ENCODE measurements at regions not wholly inside any gene's neighbourhood (a gene's known extent, or its start where the extent isn't known, plus 50 kb on each side); places are given as distances from the start of the nearest gene placed in this dataset.
"Not testable (repeated sequence)": the region's sequence is repeated elsewhere in the genome, so short reads cannot be mapped to it uniquely, and the experiment has no call there.

DNA sequence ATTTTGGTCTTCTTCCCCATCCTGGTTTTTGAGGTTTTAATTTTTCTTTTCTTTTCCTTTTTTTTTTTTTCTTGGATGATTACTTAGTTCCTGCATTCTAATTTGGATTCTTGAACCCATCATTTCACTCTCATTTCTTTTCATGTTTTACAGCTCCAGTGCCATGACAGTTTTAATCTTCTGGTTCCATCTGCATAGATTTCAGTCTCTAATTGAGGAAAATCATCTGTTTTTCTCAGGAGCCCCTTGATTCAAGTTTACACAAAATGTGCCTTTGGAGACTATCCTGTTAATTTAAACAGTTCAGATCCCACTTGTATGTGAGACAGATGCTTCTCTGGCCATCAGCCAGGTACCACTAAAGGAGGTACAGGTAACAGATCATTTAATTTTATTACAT, 379.9 kb downstream of the PIK3C3 start:
- no peak for DNase-seq

DNA sequence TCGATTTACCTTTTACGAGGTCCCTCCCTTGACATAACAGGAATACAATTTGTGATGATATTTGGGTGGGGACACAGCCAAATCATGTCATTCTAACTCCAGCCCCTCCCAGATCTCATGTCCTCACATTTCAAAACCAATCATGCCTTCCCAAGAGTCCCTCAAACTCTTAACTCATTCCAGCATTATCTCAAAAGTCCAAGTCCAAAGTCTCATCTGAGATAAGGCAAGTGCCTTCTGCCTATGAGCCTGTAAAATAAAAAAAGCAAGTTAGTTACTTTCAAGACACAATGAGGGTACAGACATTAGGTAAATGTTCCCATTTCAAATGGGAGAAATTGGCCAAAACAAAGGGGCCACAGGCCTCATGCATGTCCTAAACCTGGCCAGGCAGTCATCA, 381.1 kb downstream of the PIK3C3 start:
- DNase-seq = no peak

DNA sequence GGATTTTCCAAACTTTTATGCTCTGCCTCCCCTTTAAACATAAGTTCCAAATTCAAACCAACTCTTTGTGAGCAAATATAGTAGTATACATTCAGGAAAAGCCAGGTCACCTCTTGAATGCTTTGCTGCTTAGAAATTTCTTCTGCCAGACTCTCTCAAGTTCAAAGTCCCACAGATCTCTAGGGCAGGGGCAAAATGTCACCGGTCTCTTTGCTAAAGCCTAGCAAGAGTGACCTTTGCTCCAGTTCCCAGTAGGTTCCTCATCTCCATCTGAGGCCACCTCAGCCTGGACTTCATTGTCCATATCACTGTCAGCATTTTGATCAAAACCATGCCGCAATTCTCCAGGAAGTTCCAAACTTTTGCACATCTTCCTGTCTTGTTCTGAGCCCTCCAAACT, 382.3 kb downstream of the PIK3C3 start:
- DNase-seq = not testable (repeated sequence)

DNA sequence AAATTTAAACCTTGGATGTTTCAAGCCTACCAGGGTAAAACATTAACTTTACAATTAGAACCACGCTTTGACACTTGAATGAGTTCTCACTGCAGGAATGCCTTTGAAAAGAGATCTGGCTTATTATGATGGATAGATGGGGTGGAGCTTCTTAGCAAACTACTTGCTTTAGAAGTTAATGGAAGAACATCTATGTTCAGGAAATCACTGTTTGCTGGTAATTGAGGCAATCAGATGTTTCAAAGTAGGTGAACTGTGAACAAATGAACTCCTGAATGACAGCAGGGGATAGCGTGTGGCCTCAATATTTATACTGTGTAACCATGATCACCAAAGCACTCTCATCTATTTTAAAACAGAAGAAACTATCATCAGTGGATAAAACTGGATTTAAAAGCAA, 383.6 kb downstream of the PIK3C3 start:
- DNase-seq = no peak

DNA sequence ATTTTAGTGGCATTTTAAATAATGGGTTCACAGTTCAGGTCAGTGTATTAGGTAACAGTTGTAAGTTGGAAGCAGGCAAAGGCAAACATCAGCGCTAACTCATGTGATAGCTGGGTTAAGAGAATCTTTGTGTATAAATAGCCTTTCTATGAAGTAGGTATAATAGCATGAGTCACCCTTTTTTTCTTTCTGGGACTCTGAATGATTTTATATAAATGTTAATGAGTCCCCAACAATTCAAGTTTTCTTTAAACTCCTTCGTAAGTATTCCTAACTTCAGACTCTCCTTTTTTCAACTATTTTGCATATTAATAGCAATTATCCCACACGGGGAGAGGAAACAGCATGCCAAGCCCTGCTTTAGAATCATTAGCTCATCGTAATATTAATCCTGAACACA, 384.3 kb downstream of the PIK3C3 start:
- no peak for DNase-seq

DNA sequence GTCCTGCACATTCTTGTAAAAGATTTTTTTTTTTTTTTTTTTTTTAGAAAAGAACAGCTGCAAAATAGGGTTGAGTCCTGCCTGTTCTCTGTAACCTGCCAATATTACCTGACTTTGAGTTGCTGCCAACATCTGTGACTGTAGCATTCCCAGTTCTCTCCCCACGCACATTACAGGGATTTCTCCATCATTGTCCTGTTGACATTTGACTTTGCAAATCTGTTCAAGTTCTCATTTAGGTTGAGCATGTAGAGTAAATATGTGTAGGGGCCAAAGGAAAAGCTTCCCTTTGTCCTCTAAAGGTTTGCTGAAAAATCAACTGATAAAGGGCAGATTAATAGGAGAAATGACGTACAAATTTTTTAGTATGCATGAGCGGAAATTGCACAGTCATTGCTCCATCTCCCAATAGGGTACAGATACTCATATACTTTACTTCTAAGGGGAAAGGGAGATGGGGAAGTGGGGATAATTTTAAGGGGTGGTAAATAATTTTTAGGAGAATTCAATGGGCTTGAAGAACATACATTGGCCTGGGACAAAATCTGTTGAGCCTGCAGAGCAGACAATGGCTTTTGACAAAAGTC, 385.5 kb downstream of the PIK3C3 start:
- no peak for DNase-seq

DNA sequence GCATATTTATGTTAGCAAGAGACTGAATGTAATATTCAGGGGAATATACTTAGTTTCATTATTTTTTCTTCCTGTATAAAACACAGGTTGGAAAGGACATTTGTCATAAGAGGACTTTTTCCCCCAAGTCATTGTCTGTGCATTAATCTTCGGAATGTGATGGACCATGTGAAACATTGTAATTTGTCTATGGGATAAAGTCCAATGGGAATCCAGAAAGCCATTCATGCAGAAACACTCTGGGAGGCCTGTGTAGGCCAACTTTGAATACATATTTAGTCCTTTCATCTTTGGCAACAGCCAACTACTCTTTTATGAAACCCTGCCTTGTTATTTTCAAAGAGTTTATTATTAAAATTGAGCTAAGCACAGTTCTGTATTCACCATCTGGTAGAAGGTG, 386.4 kb downstream of the PIK3C3 start:
- no peak for DNase-seq

DNA sequence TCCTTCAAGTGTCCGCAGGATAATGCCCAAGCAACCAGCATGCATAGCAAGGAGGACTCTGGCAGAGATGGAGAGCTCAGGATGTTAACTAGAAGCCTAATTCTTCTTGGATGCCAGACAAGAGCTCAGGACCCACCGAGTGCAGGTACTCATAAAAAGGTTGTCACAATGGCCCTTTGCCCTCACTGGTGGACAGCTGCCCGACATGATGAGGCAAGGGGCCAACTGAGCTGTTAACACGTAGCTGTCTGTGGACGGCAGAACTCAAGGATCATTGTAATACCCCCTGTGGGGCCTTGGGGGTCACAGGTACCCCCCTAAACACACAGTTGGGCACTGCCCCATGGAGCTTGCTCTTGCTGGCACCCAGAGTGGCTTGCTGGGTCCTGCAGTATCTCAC, 393.7 kb downstream of the PIK3C3 start:
- DNase-seq = no peak

DNA sequence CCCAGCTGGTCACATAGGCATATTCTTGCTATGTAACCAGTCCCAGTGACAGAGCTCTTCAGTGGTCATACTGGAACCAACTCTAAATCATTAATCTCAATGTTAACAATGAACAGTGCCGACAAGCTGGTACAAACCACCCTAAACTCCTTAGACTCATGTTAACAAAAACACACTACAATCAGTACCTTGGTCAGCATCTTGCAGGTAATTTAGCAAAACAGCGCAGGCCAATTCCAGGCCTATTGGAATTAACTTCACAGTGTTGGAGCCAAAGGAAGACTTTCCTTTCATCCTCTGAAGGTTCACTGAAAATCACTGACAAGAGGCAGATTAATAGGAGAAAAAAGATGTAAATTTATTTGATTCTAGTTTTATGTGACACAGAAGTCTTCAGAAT, 396.4 kb downstream of the PIK3C3 start:
- no peak for DNase-seq

DNA sequence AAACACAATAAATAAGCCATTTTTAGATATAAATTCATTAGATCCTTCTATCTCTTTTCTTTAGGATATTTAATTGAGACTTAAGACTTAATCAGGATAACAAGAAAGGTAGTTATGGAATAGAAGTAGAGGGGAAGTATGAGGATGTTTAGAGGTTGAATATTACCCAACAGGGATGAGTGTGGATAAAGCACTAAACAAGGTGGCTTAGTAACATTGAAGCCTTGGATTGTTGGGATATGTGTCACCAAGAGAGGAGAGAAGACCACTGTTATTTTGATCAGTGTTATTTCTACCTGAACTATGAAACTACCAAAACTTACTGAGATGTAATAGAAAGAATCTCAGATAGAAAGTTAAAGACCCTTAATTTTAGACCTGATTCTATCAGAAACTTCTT, 405.7 kb downstream of the PIK3C3 start:
- no peak for DNase-seq

DNA sequence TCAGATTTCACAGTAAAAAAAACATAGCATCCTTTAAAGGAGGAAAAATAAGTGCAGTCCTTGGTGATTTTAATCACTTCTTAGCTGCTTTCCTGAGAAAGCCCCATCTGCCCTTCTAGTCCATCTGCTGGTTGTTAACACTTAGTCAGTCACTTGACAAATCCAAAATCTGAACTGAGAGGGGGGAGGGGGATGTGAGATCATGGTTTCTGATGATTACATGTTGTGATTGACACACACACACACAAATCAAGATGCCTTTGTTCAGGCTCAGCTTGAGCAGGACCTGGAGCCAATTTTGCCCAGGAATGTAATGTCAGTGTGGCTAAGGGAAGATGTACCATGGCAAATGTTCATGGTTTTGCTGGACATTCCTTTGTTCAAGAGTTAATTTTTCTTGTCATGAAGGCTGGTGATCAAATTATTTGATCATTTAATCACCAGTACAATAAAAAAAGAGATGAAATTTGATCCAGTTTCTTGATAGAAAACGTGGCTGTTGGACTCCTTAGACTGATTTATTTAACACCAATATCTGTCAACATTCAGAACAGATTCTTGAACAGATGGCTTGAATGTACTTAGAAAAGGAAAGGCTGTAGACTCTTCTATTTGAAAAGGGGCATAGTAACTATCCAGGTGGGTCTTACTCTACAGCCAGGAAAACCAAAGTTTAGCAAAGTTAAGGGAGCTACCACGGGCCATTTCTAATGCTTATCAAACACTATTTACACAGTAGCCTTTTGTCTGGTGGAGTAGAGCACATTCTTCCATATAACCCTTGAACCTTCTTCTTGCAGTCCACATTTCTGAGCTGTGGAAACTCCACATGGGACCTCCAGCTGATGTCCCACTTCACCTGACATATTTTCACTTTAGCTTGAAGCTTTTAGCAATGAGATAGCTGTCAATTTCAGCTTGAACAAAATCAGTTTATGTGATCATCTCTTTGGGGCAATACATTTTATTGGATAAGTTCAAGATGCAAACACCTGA, 408.7 kb downstream of the PIK3C3 start:
- no peak for DNase-seq

DNA sequence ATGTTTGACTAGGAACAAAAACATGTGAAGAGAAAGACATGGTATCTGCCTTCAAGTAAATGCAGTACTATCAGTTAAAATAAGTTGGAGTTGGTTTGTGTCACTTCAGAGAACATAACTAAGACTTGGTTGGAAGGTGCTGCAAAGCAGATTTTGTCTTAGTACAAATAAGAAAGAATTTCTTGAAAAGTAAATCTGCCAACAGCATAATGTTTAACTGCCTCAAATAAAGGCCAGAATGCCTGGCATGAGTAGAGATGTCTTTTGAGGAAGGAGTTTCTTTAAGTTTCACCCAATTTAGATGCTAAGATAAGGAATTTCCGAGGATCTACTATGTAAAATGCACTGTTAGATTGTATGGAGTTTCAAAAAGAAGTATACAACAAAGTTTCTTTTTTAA, 409.7 kb downstream of the PIK3C3 start:
- no peak for DNase-seq

DNA sequence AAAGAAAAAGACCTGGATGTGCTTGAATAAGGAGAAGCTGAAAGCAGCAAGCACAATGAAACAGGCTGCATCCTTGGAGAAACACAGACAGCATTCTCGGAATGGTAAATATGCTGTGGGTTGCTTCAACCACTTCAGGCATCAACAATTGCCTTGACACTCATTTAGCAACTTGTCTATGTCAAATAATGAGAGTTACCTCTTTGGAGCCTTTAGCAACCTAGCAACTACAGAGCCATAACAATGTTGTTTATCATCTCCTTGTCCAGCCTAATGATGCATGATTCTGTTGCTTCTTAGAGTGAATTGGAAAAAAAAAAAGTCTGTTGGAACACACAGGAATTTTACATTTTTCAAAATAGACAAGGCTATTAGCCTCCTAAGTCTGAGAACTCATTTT, 410.6 kb downstream of the PIK3C3 start:
- DNase-seq = no peak

DNA sequence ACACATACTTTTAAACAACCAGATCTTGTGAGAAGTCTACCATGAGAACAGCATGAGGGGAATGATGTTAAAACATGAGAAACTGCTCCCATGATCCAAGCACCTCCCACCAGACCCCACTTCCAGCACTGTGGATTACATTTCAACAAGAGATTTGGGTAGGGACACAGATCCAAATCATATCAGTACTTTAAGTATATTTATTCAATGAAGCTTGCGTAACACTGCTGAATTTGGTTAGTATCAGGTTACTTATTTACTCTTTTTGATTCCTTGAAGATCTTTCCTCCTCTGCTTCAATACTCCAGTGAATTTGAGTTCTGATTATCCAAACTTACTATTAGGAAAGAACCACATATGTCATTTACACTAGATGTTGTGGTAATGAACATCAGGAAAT, 418.6 kb downstream of the PIK3C3 start:
- no peak for DNase-seq

DNA sequence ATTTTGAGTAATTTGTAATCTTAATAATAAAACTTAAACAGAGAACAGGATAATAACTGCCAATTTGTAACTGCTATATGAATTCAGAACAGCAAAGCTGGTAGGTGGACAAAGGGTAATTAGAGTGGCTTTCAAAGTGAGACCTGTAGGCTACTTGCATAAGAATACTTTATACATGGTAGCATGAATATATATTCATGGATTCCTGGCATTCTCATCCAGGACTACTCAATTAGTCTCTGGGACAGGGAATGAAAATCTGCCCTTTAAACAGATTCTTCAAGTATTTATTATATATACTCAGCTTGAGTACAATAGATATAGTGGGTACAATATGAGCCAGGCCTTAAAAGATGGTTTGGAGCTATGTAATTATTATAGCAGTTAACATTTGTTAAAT, 419.9 kb downstream of the PIK3C3 start:
- no peak for DNase-seq

DNA sequence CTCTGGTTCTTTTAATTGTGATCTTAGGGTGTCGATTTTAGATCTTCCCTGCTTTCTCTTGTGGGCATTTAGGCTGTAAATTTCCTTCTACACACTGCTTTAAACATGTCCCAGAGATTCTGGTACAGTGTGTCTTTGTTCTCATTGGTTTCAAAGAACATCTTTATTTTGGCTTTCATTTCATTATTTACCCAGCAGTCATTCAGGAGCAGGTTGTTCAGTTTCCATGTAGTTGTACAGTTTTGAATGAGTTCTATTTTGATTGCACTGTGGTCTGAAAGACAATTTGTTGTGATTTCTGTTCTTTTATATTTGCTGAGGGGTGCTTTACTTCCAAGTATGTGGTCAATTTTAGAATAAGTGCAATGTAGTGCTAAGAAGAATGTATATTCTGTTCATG, 423.8 kb downstream of the PIK3C3 start:
- not testable (repeated sequence) for DNase-seq

DNA sequence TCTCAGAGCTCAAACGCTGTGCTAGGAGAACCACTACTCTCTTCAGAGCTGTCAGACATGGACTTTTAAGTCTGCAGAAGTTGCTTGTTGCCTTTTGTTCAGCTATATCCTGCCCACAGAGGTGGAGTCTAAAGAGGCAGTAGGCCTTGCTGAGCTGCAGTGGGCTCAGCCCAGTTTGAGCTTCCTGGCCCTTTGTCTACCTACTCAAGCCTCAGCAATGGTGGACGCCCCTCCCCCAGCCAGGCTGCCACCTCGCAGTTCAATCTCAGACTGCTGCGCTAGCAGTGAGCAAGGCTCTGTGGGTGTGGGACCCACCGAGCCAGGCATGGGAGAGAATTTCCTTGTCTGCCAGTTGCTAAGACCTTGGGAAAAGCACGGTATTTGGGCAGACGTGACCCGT, 426.2 kb downstream of the PIK3C3 start:
- DNase-seq = not testable (repeated sequence)

DNA sequence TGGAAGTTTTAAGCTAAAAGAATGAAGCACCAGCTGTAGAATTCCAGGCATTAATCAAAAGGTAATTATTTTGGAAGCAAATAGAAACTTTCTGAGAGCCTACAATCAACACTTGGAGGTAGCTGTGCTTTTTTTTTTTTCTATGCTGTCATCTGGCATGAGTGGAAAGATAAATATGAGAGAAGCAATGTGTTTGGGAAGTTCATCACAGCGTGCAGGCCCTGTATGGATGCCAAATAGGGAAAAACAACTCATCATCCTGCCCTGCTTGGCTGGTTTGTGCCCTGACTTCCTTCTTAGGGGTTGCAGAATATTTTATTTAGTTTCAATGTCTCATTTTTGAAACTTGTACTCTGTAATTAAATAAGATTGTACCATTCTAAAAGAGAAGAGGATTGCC, 437.4 kb downstream of the PIK3C3 start:
- no peak for DNase-seq

DNA sequence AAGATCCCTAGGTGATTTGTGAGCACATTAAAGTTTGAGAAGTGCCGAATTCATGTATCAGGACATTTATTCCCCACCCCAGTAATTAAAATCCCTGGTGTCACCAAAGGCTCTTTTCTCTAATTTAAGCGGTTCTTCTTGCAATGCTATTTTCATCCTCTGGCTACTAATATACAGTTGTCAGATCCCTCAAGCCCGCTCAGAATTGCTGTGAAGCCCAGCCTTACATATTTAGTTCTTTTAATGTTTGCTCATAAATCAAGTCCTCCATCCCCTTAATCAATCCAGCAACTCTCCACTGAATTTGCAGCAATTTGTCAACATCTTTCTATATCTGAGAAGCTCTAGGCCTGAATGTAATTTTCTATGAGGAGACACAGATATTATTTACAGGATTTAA, 437.9 kb downstream of the PIK3C3 start:
- DNase-seq = no peak

DNA sequence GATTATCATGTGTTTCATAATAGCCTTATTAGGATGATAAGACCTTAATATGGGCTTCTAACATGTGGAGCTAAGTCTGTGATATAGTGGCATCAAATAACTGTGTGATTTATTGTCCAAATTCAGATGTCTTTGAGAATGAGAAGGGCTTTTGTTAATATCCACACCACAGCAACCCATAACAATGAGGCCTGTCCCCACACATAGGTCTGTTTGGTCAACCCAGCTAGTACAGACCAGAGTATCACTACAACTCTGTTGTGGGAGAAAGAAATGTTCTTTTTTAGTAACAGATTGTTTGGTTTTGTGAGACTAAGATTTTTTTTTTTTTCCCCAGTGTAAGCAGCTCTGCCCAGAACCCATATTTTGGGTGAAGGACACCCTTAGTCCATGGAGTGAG, 439.2 kb downstream of the PIK3C3 start:
- no peak for DNase-seq

DNA sequence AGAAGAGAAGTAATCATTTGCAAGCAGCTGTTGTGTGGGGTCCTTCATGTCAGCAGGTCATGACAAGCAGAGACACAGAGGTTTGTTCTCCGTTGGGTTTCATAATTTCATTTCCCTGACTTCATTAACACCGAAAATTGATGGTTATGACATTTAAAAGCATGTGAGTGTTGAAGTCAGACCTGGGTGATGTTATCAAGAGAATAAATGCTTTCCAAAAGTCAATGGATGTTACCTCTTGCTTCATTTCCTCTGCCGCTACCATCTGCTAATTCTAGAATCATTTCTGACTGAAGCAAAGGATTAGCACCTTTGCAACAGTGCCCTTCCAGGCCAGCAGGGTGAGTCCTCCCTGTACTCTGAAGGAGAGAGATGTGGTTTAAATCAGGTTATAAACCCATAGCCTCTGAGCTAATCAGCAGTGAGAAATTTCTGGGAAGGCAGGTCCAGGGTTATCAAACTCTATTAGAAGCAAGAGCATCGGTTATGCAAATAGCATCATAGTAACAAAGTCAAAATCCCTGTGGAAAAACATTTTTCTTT, 446.2 kb downstream of the PIK3C3 start:
- DNase-seq = no peak

DNA sequence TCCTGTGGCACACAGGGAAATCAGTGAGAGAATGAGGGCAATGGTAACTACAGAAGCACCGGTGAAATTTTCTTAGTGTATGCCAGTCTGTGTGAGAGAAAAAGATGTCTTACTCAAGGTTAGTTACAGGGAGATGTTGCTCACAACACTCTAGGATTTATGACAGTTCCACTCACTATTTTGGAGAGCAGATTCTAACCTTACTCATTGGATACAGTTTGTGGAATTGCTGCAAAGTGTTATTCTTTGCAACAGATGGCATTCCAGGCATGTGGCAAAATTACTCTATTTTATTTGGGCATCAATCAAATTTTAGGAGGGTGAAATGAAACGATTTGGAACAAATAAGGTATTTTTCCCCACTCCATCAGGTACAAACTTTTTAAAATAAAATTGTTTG, 449.1 kb downstream of the PIK3C3 start:
- no peak for DNase-seq

DNA sequence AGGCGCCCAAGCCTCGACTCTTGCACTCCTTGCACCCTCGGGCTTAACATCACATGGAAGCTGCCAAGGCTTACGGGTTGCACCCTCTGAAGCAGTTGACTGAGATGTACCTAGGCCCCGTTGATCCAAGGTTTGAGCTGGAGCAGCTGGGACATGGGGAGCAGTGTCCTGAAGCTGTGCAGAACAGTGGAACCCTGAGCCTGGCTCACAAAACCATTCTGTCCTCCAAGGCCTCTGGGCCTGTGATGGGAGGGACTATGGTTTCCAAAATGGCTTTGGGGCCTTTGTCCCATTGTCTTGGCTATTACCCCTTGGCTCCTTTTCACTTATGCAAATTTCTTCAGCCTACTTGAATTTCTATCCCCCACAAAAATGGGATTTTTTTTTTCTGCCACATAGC, 454.0 kb downstream of the PIK3C3 start:
- no peak for DNase-seq

DNA sequence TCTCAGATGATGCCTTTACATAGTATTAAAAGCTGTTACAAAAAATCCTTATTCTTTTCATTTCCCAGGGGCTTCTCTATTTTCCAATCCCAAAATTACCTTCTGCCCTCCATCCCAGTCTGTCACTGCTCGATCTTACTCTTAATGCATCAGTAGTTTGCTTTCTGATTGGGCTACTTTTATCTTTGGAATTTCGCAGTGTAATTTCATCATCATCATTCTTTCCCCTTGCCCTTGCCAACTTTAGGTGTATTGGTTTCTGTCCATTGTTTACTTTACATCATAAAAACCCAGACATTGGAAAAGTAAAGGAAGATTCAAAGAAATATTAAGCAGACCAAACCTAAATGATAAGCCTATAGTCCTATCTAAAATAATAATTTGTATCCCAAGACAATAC, 457.2 kb downstream of the PIK3C3 start:
- DNase-seq = no peak

Data from NK-92 treated with Interleukin-12 subunit alpha and Interleukin-12 subunit beta, amount 100 ng/mL, for 24 hours (cell line).